Transverse colon (tissue), 4 donors: ENCODE measurements at regions not wholly inside any gene's neighbourhood (a gene's known extent, or its start where the extent isn't known, plus 50 kb on each side); places are given as distances from the start of the nearest gene placed in this dataset.

Experiments used
- DNase-seq: peaks from one replicate; pipeline ENCODE4 v3.0.0-alpha.2; 2019
- H3K27ac ChIP-seq, 4 donors: fragments of 200-600 bp; sonication (generic); 2 replicates each; pipeline ENCODE4 v1.5.1; 2016 to 2018; ENCODE audit warnings: inconsistent platforms in 4 of 4
- H3K27me3 ChIP-seq: fragments of 200-600 bp; sonication (generic); 2 replicates; pipeline ENCODE4 v1.5.1; 2017; ENCODE audit warnings: inconsistent platforms
- H3K36me3 ChIP-seq, 4 donors: fragments of 200-600 bp; sonication (generic); 2 replicates each; pipeline ENCODE4 v1.5.1; 2017 to 2019; ENCODE audit warnings: inconsistent platforms in 4 of 4
- H3K4me1 ChIP-seq, 4 donors: fragments of 200-600 bp; sonication (generic); 2 replicates each; pipeline ENCODE4 v1.5.1; 2017 to 2020; ENCODE audit warnings: inconsistent platforms in 4 of 4
- H3K4me3 ChIP-seq, 4 donors: fragments of 200-600 bp; sonication (generic); 1 replicate in 1 of 4; 2 replicates in 3 of 4; pipeline versions ENCODE4 v1.5.1 to v1.6.1; 2017 to 2019; ENCODE audit warnings: inconsistent platforms in 4 of 4
- H3K9me3 ChIP-seq, 2 donors: fragments of 200-600 bp; sonication (generic); 2 replicates each; pipeline ENCODE4 v1.5.1; 2017 to 2019; ENCODE audit warnings: inconsistent platforms in 2 of 2
- CTCF ChIP-seq, 5 experiments: fragments of 200-600 bp in 3 of 5; fragments of 450-650 bp in 2 of 5; sonication (generic) in 3 of 5; IDR thresholded peaks; 1 replicate in 2 of 5; 2 replicates in 3 of 5; pipeline ENCODE4 v1.5.1; 2016 to 2017; ENCODE audit warnings: antibody characterized with exemption in 5 of 5, inconsistent platforms in 3 of 5, mild to moderate bottlenecking in 2 of 5, moderate library complexity in 1 of 5
- EP300 ChIP-seq: sonication (generic); formaldehyde crosslinking; IDR thresholded peaks from one replicate; pipeline ENCODE4 v1.6.1; 2017; ENCODE audit warnings: antibody characterized with exemption, low read depth
- POLR2A ChIP-seq: fragments of 450-650 bp; IDR thresholded peaks from one replicate; pipeline ENCODE4 v1.6.1; 2016; ENCODE audit warnings: antibody characterized with exemption, mild to moderate bottlenecking, moderate library complexity
- POLR2AphosphoS5 ChIP-seq, 3 donors: sonication (generic); formaldehyde crosslinking; IDR thresholded peaks; one replicate each; pipeline ENCODE4 v1.6.1; 2016; ENCODE audit warnings: antibody characterized with exemption in 3 of 3
- WGBS, 2 donors: methylation state at CpG; one replicate each; pipeline ENCODE4 v1.1.5; 2018; ENCODE audit warnings: low coverage in 1 of 2; 5-methylcytosine and 5-hydroxymethylcytosine counted together
- in situ Hi-C, 4 donors: fragments of 200-750 bp; cut with MboI; loops; one replicate each; pipeline versions ENCODE4 v1.15.0 to v1.15.1; 2017; ENCODE audit warnings: low sequenced_read_pairs in 3 of 4, low pct_ligation_motif_present in 1 of 4, low pct_unique_long_range_greater_than_20kb in 1 of 4
- intact Hi-C: fragments of 100-400 bp; cut with DNase I; formaldehyde crosslinking; loops from one replicate; pipeline ENCODE4 v1.15.1; 2023; ENCODE audit warnings: low total_unique reads

GRCh38 chr10:78313636-78314035 is 280.0 kb downstream of the RPS24 start:
- Histone ChIP-seq H3K27ac (peak overlapping the region; percentile 17 to 85 (median 65)), H3K27me3 (no peaks in the 10 kb centered on the region), H3K4me3 (no peak overlapping the region), H3K9me3 (no peaks in the 10 kb centered on the region), H3K4me1 (peaks cover 0 to 13% (median 9%) of the 10 kb centered on the region in 4 donors), H3K36me3 (no peaks in the 10 kb centered on the region)
- no peak for TF ChIP-seq EP300
- 80 to 91% methylated on average over 2 to 3 of the region's 3 CpGs for WGBS, 2 donors
- intact Hi-C loops = no loop called here
- in situ Hi-C loops = no loop called here
- DNase-seq = no peak

GRCh38 chr10:78314651-78315050 is 281.0 kb downstream of the RPS24 start:
- DNase-seq = no peak
- H3K4me3 ChIP-seq = no peak overlapping the region
- H3K9me3 ChIP-seq = no peaks in the 10 kb centered on the region
- peaks cover 0 to 13% (median 9%) of the 10 kb centered on the region in 4 donors for H3K4me1 ChIP-seq
- peak overlapping the region in 2 of 4 donors; percentile 62 to 85 for H3K27ac ChIP-seq
- H3K27me3 ChIP-seq = no peaks in the 10 kb centered on the region
- intact Hi-C loops = no loop called here
- in situ Hi-C loops = no loop called here
- 97% methylated on average over 2 of the region's 2 CpGs; no CpG with 5 or more reads in 1 of the 2 donors for WGBS, 2 donors
- H3K36me3 ChIP-seq = no peaks in the 10 kb centered on the region
- TF ChIP-seq CTCF (IDR thresholded peaks at IDR 0.05) = no peak
- TF ChIP-seq EP300 = no peak
- TF ChIP-seq POLR2AphosphoS5 (IDR thresholded peaks at IDR 0.05) = no peak
- no peak for TF ChIP-seq POLR2A

- 71% methylated on average over 1 of the region's 1 CpG; no CpG with 5 or more reads in 1 of the 2 donors for WGBS, 2 donors
- H3K27ac ChIP-seq = peak overlapping the region; percentile 66 to 81 (median 74)
- H3K9me3 ChIP-seq = no peaks in the 10 kb centered on the region
- DNase-seq = no peak
- TF ChIP-seq POLR2A (no peak), POLR2AphosphoS5 (IDR thresholded peaks at IDR 0.05) (peak in 2 of 3 donors; percentile 10 to 18), CTCF (IDR thresholded peaks at IDR 0.05) (no peak), EP300 (no peak)
- H3K27me3 ChIP-seq = no peaks in the 10 kb centered on the region
- intact Hi-C loops (no loop called here), in situ Hi-C loops (no loop called here)
- H3K36me3 ChIP-seq = no peaks in the 10 kb centered on the region
- H3K4me3 ChIP-seq = no peak overlapping the region
- H3K4me1 ChIP-seq = peaks cover 0 to 13% (median 9%) of the 10 kb centered on the region in 4 donors
Observed at GRCh38 chr10:78316451-78316931, 282.8 kb downstream of the RPS24 start.

- DNase-seq = no peak
- 96% methylated on average over 1 of the region's 1 CpG; no CpG with 5 or more reads in 1 of the 2 donors for WGBS, 2 donors
- Histone ChIP-seq H3K9me3 (no peaks in the 10 kb centered on the region), H3K27ac (peak overlapping the region in 3 of 4 donors; percentile 47 to 78 (median 66)), H3K4me3 (no peak overlapping the region), H3K4me1 (peaks cover 0 to 13% (median 8%) of the 10 kb centered on the region in 4 donors), H3K36me3 (no peaks in the 10 kb centered on the region), H3K27me3 (no peaks in the 10 kb centered on the region)
- intact Hi-C loops = no loop called here
- no peak for TF ChIP-seq POLR2AphosphoS5 (IDR thresholded peaks at IDR 0.05)
- in situ Hi-C loops = no loop called here
Observed at GRCh38 chr10:78318305-78318704, 284.6 kb downstream of the RPS24 start.

- WGBS, 2 donors = 86 to 100% methylated on average over 2 to 7 of the region's 7 CpGs
- in situ Hi-C loops = no loop called here
Observed at GRCh38 chr10:78319371-78319770, 285.7 kb downstream of the RPS24 start.

More at GRCh38 chr10:78319371-78319770, 285.7 kb downstream of the RPS24 start:
- TF ChIP-seq CTCF (IDR thresholded peaks at IDR 0.05) (no peak), POLR2A (no peak), POLR2AphosphoS5 (IDR thresholded peaks at IDR 0.05) (no peak), EP300 (no peak)
- intact Hi-C loops = no loop called here
- no peak overlapping the region for H3K27ac ChIP-seq
- H3K4me3 ChIP-seq = no peak overlapping the region
- H3K27me3 ChIP-seq = no peaks in the 10 kb centered on the region
- H3K36me3 ChIP-seq = no peaks in the 10 kb centered on the region
- H3K4me1 ChIP-seq = peaks cover 0 to 13% (median 8%) of the 10 kb centered on the region in 4 donors
- DNase-seq = no peak
- no peaks in the 10 kb centered on the region for H3K9me3 ChIP-seq
